ENCODE measurements at regions not wholly inside any gene's neighbourhood (a gene's known extent, or its start where the extent isn't known, plus 50 kb on each side); places are given as distances from the start of the nearest gene placed in this dataset.

DNA sequence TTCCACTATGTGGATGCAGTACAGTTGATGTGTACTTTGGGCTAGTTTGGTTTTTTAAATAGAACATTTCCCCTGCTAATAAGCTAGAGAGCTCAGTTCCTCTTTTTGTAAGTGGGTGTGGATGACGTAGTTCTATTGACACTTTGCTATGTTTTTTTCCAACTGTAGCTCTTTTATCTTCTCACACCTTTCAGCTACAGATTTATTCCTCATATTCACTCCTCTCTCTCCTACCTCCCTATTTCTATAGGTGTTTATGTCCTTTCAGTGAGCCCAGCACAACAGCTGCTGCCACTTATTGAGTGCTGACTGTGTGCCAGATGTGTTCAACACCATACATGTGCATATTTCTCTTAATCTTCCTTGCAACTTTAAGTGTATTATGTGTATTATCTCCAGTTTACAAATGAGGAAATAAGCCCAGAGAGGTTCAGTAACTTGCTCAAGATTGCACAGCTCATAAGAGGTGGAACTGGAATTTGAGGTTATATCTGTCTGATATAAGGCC lies 215.7 kb downstream of the SEMA6A start:
- H2AFZ ChIP-seq (ENCODE audit: low read length), result no peak overlapping the region
- in situ Hi-C loops (cut with HindIII; ENCODE audit: extremely low pct_ligation_motif_present, low pct_unique_long_range_greater_than_20kb) (no loop called here), intact Hi-C loops (cut with micrococcal nuclease; ENCODE audit: unreplicated experiment) (no loop called here)
- ChIA-PET CTCF (ENCODE audit: low intra/inter-chr PET ratio, low total read pairs) (no interaction called here), POLR2A (no interaction called here)
- no peak for FAIRE-seq
- ATAC-seq, result no peak
- TF ChIP-seq, protein P1, sequence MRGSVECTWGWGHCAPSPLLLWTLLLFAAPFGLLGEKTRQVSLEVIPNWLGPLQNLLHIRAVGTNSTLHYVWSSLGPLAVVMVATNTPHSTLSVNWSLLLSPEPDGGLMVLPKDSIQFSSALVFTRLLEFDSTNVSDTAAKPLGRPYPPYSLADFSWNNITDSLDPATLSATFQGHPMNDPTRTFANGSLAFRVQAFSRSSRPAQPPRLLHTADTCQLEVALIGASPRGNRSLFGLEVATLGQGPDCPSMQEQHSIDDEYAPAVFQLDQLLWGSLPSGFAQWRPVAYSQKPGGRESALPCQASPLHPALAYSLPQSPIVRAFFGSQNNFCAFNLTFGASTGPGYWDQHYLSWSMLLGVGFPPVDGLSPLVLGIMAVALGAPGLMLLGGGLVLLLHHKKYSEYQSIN (CRISPR knock-in tag; IDR thresholded peaks at IDR 0.05; ENCODE audit: borderline replicate concordance), result no peak
- TF ChIP-seq ZNF768 (CRISPR knock-in tag; IDR thresholded peaks at IDR 0.05) (peak; percentile 42; the same call in 1 of the 2 replicates), NCOA5 (CRISPR knock-in tag; IDR thresholded peaks at IDR 0.05) (no peak)
- no peak for DNase-seq (ENCODE audit: low spot score)
- WGBS (ENCODE audit: low lambda C conversion rate), result 88% methylated on average over 1 of the region's 1 CpG
- no peak overlapping the region for H3K9ac ChIP-seq (ENCODE audit: insufficient read depth, low read depth, low read length)
- BruUV-seq (replicated peaks), result no TSS peak
- no peaks in the 10 kb centered on the region for H3K4me1 ChIP-seq (ENCODE audit: insufficient read depth, low read length)
- H3K27me3 ChIP-seq (ENCODE audit: control insufficient read depth in 1 of 2, insufficient read depth in 2 of 2, low read length in 2 of 2), result no peaks in the 10 kb centered on the region
- no peak overlapping the region for H3K27ac ChIP-seq (ENCODE audit: extremely low read length, insufficient read depth, low read length)
- H3K36me3 ChIP-seq (replicated peaks in 1 of 2; ENCODE audit: control insufficient read depth in 1 of 2, insufficient read depth in 2 of 2, low read length in 2 of 2), result no peaks in the 10 kb centered on the region
- H3K4me2 ChIP-seq (ENCODE audit: low read depth, low read length), result no peak overlapping the region
- H4K20me1 ChIP-seq (ENCODE audit: insufficient read depth, low read length), result no peaks in the 10 kb centered on the region
- no peaks in the 10 kb centered on the region for H3K9me3 ChIP-seq (ENCODE audit: low read length)
- H3K79me2 ChIP-seq (ENCODE audit: insufficient read depth, low read length), result no peaks in the 10 kb centered on the region
- no peak overlapping the region for H3K4me3 ChIP-seq (replicated peaks in 1 of 3; ENCODE audit: insufficient read depth in 1 of 3, low read depth in 2 of 3, low read length in 3 of 3)

DNA sequence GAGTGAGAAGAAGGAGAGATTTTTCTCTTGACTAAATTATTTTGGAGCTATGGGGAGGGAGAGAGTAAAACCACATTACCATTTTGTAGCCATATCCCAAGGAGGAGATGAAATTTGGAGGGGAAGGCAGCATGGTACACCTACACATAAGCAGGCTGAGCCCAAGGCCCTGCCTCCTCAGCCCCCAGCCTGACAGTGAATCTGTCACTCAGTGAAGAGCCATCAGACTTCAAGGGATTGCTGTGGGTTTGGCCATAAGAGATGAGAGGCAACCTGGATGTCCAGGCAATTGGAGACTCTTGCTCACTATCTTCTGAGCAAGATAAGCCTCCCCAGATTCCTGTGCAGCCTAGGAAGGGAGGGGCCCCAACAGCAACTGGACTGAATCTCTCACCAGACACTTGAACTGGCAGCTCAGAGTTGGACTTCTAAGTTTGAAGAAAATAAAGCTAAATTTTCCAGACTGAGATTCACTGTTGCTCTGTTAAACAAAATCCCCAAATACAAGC lies 216.6 kb downstream of the SEMA6A start:
- Histone ChIP-seq H3K4me2 (ENCODE audit: low read depth, low read length) (no peak overlapping the region), H3K4me3 (replicated peaks in 1 of 3; ENCODE audit: insufficient read depth in 1 of 3, low read depth in 2 of 3, low read length in 3 of 3) (no peak overlapping the region), H3K27ac (ENCODE audit: extremely low read length, insufficient read depth, low read length) (no peak overlapping the region), H2AFZ (ENCODE audit: low read length) (no peak overlapping the region), H3K9me3 (ENCODE audit: low read length) (no peaks in the 10 kb centered on the region), H3K36me3 (replicated peaks in 1 of 2; ENCODE audit: control insufficient read depth in 1 of 2, insufficient read depth in 2 of 2, low read length in 2 of 2) (no peaks in the 10 kb centered on the region), H3K79me2 (ENCODE audit: insufficient read depth, low read length) (no peaks in the 10 kb centered on the region), H3K9ac (ENCODE audit: insufficient read depth, low read depth, low read length) (no peak overlapping the region), H4K20me1 (ENCODE audit: insufficient read depth, low read length) (no peaks in the 10 kb centered on the region), H3K4me1 (ENCODE audit: insufficient read depth, low read length) (no peaks in the 10 kb centered on the region), H3K27me3 (ENCODE audit: control insufficient read depth in 1 of 2, insufficient read depth in 2 of 2, low read length in 2 of 2) (no peaks in the 10 kb centered on the region)
- no TSS peak for BruUV-seq (replicated peaks)
- intact Hi-C loops (cut with micrococcal nuclease; ENCODE audit: unreplicated experiment), result no loop called here
- TF ChIP-seq ZSCAN9 (CRISPR knock-in tag; IDR thresholded peaks at IDR 0.05; ENCODE audit: borderline replicate concordance) (no peak), KLF6 (CRISPR knock-in tag; IDR thresholded peaks at IDR 0.05) (no peak), ZNF124 (CRISPR knock-in tag; IDR thresholded peaks at IDR 0.05) (no peak), ZMYM4 (CRISPR knock-in tag; IDR thresholded peaks at IDR 0.05) (no peak)
- TF ChIP-seq, protein P2, sequence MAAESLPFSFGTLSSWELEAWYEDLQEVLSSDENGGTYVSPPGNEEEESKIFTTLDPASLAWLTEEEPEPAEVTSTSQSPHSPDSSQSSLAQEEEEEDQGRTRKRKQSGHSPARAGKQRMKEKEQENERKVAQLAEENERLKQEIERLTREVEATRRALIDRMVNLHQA (CRISPR knock-in tag; IDR thresholded peaks at IDR 0.05), result no peak
- TF ChIP-seq, protein P3, sequence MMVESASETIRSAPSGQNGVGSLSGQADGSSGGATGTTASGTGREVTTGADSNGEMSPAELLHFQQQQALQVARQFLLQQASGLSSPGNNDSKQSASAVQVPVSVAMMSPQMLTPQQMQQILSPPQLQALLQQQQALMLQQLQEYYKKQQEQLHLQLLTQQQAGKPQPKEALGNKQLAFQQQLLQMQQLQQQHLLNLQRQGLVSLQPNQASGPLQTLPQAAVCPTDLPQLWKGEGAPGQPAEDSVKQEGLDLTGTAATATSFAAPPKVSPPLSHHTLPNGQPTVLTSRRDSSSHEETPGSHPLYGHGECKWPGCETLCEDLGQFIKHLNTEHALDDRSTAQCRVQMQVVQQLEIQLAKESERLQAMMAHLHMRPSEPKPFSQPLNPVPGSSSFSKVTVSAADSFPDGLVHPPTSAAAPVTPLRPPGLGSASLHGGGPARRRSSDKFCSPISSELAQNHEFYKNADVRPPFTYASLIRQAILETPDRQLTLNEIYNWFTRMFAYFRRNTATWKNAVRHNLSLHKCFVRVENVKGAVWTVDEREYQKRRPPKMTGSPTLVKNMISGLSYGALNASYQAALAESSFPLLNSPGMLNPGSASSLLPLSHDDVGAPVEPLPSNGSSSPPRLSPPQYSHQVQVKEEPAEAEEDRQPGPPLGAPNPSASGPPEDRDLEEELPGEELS (CRISPR knock-in tag; IDR thresholded peaks at IDR 0.05), result no peak
- TF ChIP-seq, protein P4, sequence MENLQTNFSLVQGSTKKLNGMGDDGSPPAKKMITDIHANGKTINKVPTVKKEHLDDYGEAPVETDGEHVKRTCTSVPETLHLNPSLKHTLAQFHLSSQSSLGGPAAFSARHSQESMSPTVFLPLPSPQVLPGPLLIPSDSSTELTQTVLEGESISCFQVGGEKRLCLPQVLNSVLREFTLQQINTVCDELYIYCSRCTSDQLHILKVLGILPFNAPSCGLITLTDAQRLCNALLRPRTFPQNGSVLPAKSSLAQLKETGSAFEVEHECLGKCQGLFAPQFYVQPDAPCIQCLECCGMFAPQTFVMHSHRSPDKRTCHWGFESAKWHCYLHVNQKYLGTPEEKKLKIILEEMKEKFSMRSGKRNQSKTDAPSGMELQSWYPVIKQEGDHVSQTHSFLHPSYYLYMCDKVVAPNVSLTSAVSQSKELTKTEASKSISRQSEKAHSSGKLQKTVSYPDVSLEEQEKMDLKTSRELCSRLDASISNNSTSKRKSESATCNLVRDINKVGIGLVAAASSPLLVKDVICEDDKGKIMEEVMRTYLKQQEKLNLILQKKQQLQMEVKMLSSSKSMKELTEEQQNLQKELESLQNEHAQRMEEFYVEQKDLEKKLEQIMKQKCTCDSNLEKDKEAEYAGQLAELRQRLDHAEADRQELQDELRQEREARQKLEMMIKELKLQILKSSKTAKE (CRISPR knock-in tag; IDR thresholded peaks at IDR 0.05; ENCODE audit: borderline replicate concordance), result no peak
- TF ChIP-seq, protein P5, sequence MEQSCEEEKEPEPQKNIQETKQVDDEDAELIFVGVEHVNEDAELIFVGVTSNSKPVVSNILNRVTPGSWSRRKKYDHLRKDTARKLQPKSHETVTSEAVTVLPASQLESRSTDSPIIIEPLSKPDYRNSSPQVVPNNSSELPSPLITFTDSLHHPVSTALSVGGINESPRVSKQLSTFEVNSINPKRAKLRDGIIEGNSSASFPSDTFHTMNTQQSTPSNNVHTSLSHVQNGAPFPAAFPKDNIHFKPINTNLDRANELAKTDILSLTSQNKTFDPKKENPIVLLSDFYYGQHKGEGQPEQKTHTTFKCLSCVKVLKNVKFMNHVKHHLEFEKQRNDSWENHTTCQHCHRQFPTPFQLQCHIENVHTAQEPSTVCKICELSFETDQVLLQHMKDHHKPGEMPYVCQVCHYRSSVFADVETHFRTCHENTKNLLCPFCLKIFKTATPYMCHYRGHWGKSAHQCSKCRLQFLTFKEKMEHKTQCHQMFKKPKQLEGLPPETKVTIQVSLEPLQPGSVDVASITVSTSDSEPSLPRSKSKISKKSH (CRISPR knock-in tag; IDR thresholded peaks at IDR 0.05; ENCODE audit: borderline replicate concordance), result no peak
- ATAC-seq, result no peak
- no peak for FAIRE-seq
- in situ Hi-C loops (cut with HindIII; ENCODE audit: extremely low pct_ligation_motif_present, low pct_unique_long_range_greater_than_20kb), result no loop called here
- CTCF ChIA-PET (ENCODE audit: low intra/inter-chr PET ratio, low total read pairs), result no interaction called here
- DNase-seq (ENCODE audit: low spot score), result no peak
- POLR2A ChIA-PET, result no interaction called here
